GM12878 (cell line): ENCODE measurements at regions not wholly inside any gene's neighbourhood (a gene's known extent, or its start where the extent isn't known, plus 50 kb on each side); places are given as distances from the start of the nearest gene placed in this dataset.

Source experiments
- ATAC-seq: fragments of 200-7000 bp; cut with Tn5 transposase; 3 replicates; pipeline ENCODE4 v1.9.1; 2020; ENCODE audit warnings: mild to moderate bottlenecking, moderate library complexity
- BruUV-seq: library from RNA; stranded (reverse); fragments of 400-500 nt; replicated peaks from 2 replicates; lab custom pipeline; 2021; lab: Mats Ljungman, UMichigan
- CTCF ChIA-PET: fragments of 300-600 bp; sonication (Branson Sonifier 250); formaldehyde crosslinking; extraction: SDS; loops from one replicate; lab custom pipeline; 2021; ENCODE audit warnings: inconsistent platforms; lab: Yijun Ruan, JAX
- POLR2A ChIA-PET: fragments of 350-600 bp; formaldehyde crosslinking; extraction: SDS; loops from one replicate; lab custom pipeline; 2021; ENCODE audit warnings: inconsistent platforms; lab: Charles Lee
- RAD21 ChIA-PET: fragments of 300-600 bp; sonication (Branson Sonifier 250); formaldehyde crosslinking; loops from one replicate; lab custom pipeline; 2023; ENCODE audit warnings: antibody characterized with exemption; ENCODE audit not compliant: unreplicated experiment; lab: Charles Lee
- SMC1A ChIA-PET: fragments of 300-600 bp; sonication (Branson Sonifier 250); formaldehyde crosslinking; loops from one replicate; lab custom pipeline; 2023; ENCODE audit not compliant: unreplicated experiment, uncharacterized antibody; lab: Charles Lee
- DNase-seq: peaks from one replicate; pipeline ENCODE4 v3.0.0-alpha.2; 2011; ENCODE audit warnings: low read depth, low spot score
- FAIRE-seq: peaks from 3 replicates; lab custom pipeline; 2011; peaks lifted over from hg19 to GRCh38; lab: Jason Lieb, UNC
- H2AFZ ChIP-seq: 2 replicates; pipeline ENCODE4 v1.6.0; 2011; ENCODE audit warnings: low read depth, low read length, control low read depth; ENCODE audit not compliant: control insufficient read depth
- H3K27ac ChIP-seq: 2 replicates; pipeline ENCODE4 v1.5.1; 2011; ENCODE audit warnings: control low read depth; ENCODE audit not compliant: control insufficient read depth, insufficient read depth
- H3K27me3 ChIP-seq, 2 experiments: replicated peaks in 1 of 2; 2 replicates each; pipeline versions ENCODE4 v1.6.0 to v1.6.1; 2011; ENCODE audit warnings: low read length in 1 of 2; ENCODE audit not compliant: control insufficient read depth in 2 of 2, insufficient read depth in 2 of 2
- H3K36me3 ChIP-seq, 2 experiments: 2 replicates each; pipeline ENCODE4 v1.5.1; 2011; ENCODE audit warnings: low read length in 1 of 2; ENCODE audit not compliant: control insufficient read depth in 2 of 2, insufficient read depth in 2 of 2
- H3K4me1 ChIP-seq: 2 replicates; pipeline ENCODE4 v1.6.1; 2011; ENCODE audit warnings: mild to moderate bottlenecking, low read length, moderate library complexity, mixed read lengths; ENCODE audit not compliant: control insufficient read depth, insufficient read depth
- H3K4me2 ChIP-seq: 2 replicates; pipeline ENCODE4 v1.6.0; 2011; ENCODE audit warnings: control low read depth; ENCODE audit not compliant: control insufficient read depth, insufficient read depth
- H3K4me3 ChIP-seq: fragments of 200-600 bp; sonication (generic); 2 replicates; pipeline ENCODE4 v1.5.1; 2016
- H3K79me2 ChIP-seq: 2 replicates; pipeline ENCODE4 v1.6.0; 2011; ENCODE audit warnings: low read length; ENCODE audit not compliant: control insufficient read depth, insufficient read depth
- H3K9ac ChIP-seq: 2 replicates; pipeline ENCODE4 v1.8.0; 2011; ENCODE audit warnings: low read length, control low read depth, mixed read lengths; ENCODE audit not compliant: control insufficient read depth, insufficient read depth
- H3K9me3 ChIP-seq: replicated peaks from 3 replicates; pipeline ENCODE4 v1.5.1; 2011; ENCODE audit warnings: mild to moderate bottlenecking, low read length; ENCODE audit not compliant: control insufficient read depth, insufficient read depth
- H4K20me1 ChIP-seq: 2 replicates; pipeline ENCODE4 v1.6.0; 2011; ENCODE audit not compliant: control insufficient read depth, insufficient read depth
- BACH1 ChIP-seq: fragments of 450-650 bp; IDR thresholded peaks from 2 replicates; pipeline ENCODE4 v1.6.1; 2017; ENCODE audit warnings: mild to moderate bottlenecking, borderline replicate concordance
- CBX5 ChIP-seq: sonication (generic); IDR thresholded peaks from 2 replicates; pipeline ENCODE4 v1.6.1; 2016; ENCODE audit warnings: low read depth, moderate library complexity, mild to moderate bottlenecking, inconsistent platforms
- DPF2 ChIP-seq: fragments of 450-650 bp; IDR thresholded peaks from 2 replicates; pipeline ENCODE4 v1.6.1; 2017; ENCODE audit warnings: mild to moderate bottlenecking
- EGR1 ChIP-seq, 2 experiments: IDR thresholded peaks; 1 replicate in 1 of 2; 2 replicates in 1 of 2; pipeline ENCODE4 v1.6.1; 2011 to 2012; ENCODE audit warnings: low read depth in 2 of 2, low read length in 2 of 2, borderline replicate concordance in 1 of 2, mild to moderate bottlenecking in 1 of 2, moderate library complexity in 1 of 2
- FOXK2 ChIP-seq: fragments of 450-650 bp; IDR thresholded peaks from 2 replicates; pipeline ENCODE4 v1.6.1; 2017; ENCODE audit warnings: mild to moderate bottlenecking, moderate library complexity
- GABPA ChIP-seq: IDR thresholded peaks from 2 replicates; pipeline ENCODE4 v1.6.1; 2014; ENCODE audit warnings: antibody characterized with exemption, low read depth, mild to moderate bottlenecking, inconsistent platforms
- HDAC6 ChIP-seq: fragments of 200-600 bp; sonication (generic); IDR thresholded peaks from one replicate; pipeline ENCODE4 v1.8.0; 2017; ENCODE audit warnings: antibody characterized with exemption; ENCODE audit not compliant: unreplicated experiment
- JUND ChIP-seq: IDR thresholded peaks from 2 replicates; pipeline ENCODE4 v1.6.1; 2012; ENCODE audit warnings: low read depth, mild to moderate bottlenecking, low read length, improper control_type of control experiment, moderate library complexity
- MYC ChIP-seq: IDR thresholded peaks from 2 replicates; pipeline ENCODE4 v1.6.1; 2011; ENCODE audit warnings: mild to moderate bottlenecking, low read length, moderate library complexity, inconsistent platforms; ENCODE audit not compliant: insufficient read depth, insufficient replicate concordance, insufficient read length, severe bottlenecking
- PAX5 ChIP-seq: IDR thresholded peaks from 2 replicates; pipeline ENCODE4 v1.6.1; 2011; ENCODE audit warnings: low read depth, low read length, borderline replicate concordance
- PML ChIP-seq: IDR thresholded peaks from 2 replicates; pipeline ENCODE4 v1.6.1; 2012; ENCODE audit warnings: low read length, inconsistent platforms
- SIN3A ChIP-seq: IDR thresholded peaks from 2 replicates; pipeline ENCODE4 v1.6.1; 2012; ENCODE audit warnings: low read depth, low read length, improper control_type of control experiment
- SIX5 ChIP-seq: IDR thresholded peaks from 2 replicates; pipeline ENCODE4 v1.6.1; 2011; ENCODE audit warnings: mild to moderate bottlenecking, low read depth, low read length, moderate library complexity; ENCODE audit not compliant: severe bottlenecking
- YBX1 ChIP-seq: fragments of 450-650 bp; IDR thresholded peaks from 2 replicates; pipeline ENCODE4 v1.6.1; 2016; ENCODE audit warnings: antibody characterized with exemption
- WGBS: methylation state at CpG from one replicate; pipeline ENCODE4 v1.1.6; 2016; ENCODE audit warnings: low lambda C conversion rate; ENCODE audit not compliant: insufficient replicate concordance, insufficient coverage; ENCODE audit errors: missing lambda C conversion rate; 5-methylcytosine and 5-hydroxymethylcytosine counted together
- in situ Hi-C: fragments of 300-500 bp; cut with MboI; formaldehyde crosslinking; loops from 9 replicates; pipeline ENCODE4 v1.14.3; 2018; ENCODE audit warnings: mixed read lengths
- intact Hi-C: fragments of 100-400 bp; cut with micrococcal nuclease; formaldehyde crosslinking; loops from one replicate; pipeline ENCODE4 v1.14.2; 2022; ENCODE audit not compliant: unreplicated experiment
- TF ChIP-seq, protein P1 (sequence below): fragments of 450-650 bp; IDR thresholded peaks from 2 replicates; pipeline ENCODE4 v1.6.1; 2017; ENCODE audit warnings: antibody characterized with exemption, mild to moderate bottlenecking, moderate library complexity
- TF ChIP-seq, protein P2 (sequence below): IDR thresholded peaks from 2 replicates; pipeline ENCODE4 v1.6.1; 2012; ENCODE audit warnings: low read depth, low read length, improper control_type of control experiment

- RAD21 ChIA-PET, result no interaction called here
- in situ Hi-C loops, result no loop called here
- Histone ChIP-seq H3K4me2 (no peak overlapping the region), H3K9me3 (no peaks in the 10 kb centered on the region), H3K27me3 (no peaks in the 10 kb centered on the region), H4K20me1 (no peaks in the 10 kb centered on the region), H2AFZ (no peak overlapping the region), H3K9ac (no peak overlapping the region), H3K4me3 (no peak overlapping the region), H3K27ac (no peak overlapping the region), H3K36me3 (no peaks in the 10 kb centered on the region), H3K79me2 (no peaks in the 10 kb centered on the region), H3K4me1 (no peaks in the 10 kb centered on the region)
- WGBS, result 47% methylated on average over 2 of the region's 2 CpGs
- ATAC-seq, result no peak; the same call in 2 of the 3 replicates
- TF ChIP-seq SIN3A (no peak), GABPA (no peak), CBX5 (no peak), YBX1 (no peak), FOXK2 (no peak), PML (no peak), BACH1 (no peak)
- POLR2A ChIA-PET, result no interaction called here
- SMC1A ChIA-PET, result no interaction called here
- no TSS peak for BruUV-seq
- CTCF ChIA-PET, result interaction anchor here (1.5 kb wide), 1 partner anchor 14 kb away, joined by 5 read pairs; no protein-coding TSS in a partner anchor
- intact Hi-C loops, result no loop called here
- no peak for FAIRE-seq
- DNase-seq, result no peak
Measured at GRCh38 chr2:78417355-78417754, 608.1 kb upstream of the REG3G start.

DNA sequence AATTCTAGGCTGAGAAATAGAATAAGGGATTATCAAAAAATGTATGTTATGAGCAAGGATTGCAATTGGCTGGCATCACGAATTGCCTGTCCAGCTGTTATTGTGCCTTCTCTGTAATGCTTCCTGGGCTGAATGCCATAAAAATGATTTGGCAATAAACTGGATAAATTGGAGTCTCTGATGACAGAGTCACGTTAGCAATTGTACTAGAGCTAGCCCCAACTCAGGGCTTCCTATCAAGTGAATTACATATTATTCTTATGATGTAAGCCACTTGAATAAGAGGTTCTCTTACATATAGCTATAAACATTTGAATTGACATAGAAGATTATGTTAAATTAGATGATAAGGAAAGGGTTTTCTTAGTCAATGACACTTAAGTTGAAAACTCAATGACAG lies 607.5 kb upstream of the REG3G start:
- Histone ChIP-seq H3K4me3 (no peak overlapping the region), H3K4me1 (no peaks in the 10 kb centered on the region), H2AFZ (no peak overlapping the region), H3K9ac (no peak overlapping the region), H3K79me2 (no peaks in the 10 kb centered on the region), H3K4me2 (no peak overlapping the region), H3K9me3 (no peaks in the 10 kb centered on the region), H3K27me3 (no peaks in the 10 kb centered on the region), H4K20me1 (no peaks in the 10 kb centered on the region), H3K36me3 (no peaks in the 10 kb centered on the region), H3K27ac (no peak overlapping the region)
- SMC1A ChIA-PET, result interaction anchor here (0.8 to 1.3 kb wide), 3 partner anchors 27 to 285 kb away, joined by 3 to 5 read pairs (median 3); no protein-coding TSS in a partner anchor
- WGBS, result 2% methylated on average over 2 of the region's 2 CpGs
- RAD21 ChIA-PET, result no interaction called here
- CTCF ChIA-PET, result interaction anchor here (0.8 to 1.5 kb wide), 2 partner anchors 9 to 15 kb away, joined by 3 to 5 read pairs; no protein-coding TSS in a partner anchor
- DNase-seq, result no peak
- no peak for ATAC-seq
- FAIRE-seq, result no peak
- BruUV-seq, result no TSS peak
- in situ Hi-C loops (no loop called here), intact Hi-C loops (no loop called here)
- POLR2A ChIA-PET, result no interaction called here
- TF ChIP-seq PAX5 (no peak), DPF2 (no peak), JUND (no peak), MYC (no peak), EGR1 (IDR thresholded peaks at IDR 0.05; ENCODE audit: borderline replicate concordance in 1 of 2, low read depth in 2 of 2, low read length in 2 of 2) (no peak), SIX5 (no peak), HDAC6 (no peak)
- TF ChIP-seq, protein P1, sequence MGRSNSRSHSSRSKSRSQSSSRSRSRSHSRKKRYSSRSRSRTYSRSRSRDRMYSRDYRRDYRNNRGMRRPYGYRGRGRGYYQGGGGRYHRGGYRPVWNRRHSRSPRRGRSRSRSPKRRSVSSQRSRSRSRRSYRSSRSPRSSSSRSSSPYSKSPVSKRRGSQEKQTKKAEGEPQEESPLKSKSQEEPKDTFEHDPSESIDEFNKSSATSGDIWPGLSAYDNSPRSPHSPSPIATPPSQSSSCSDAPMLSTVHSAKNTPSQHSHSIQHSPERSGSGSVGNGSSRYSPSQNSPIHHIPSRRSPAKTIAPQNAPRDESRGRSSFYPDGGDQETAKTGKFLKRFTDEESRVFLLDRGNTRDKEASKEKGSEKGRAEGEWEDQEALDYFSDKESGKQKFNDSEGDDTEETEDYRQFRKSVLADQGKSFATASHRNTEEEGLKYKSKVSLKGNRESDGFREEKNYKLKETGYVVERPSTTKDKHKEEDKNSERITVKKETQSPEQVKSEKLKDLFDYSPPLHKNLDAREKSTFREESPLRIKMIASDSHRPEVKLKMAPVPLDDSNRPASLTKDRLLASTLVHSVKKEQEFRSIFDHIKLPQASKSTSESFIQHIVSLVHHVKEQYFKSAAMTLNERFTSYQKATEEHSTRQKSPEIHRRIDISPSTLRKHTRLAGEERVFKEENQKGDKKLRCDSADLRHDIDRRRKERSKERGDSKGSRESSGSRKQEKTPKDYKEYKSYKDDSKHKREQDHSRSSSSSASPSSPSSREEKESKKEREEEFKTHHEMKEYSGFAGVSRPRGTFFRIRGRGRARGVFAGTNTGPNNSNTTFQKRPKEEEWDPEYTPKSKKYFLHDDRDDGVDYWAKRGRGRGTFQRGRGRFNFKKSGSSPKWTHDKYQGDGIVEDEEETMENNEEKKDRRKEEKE, result no peak
- TF ChIP-seq, protein P2, sequence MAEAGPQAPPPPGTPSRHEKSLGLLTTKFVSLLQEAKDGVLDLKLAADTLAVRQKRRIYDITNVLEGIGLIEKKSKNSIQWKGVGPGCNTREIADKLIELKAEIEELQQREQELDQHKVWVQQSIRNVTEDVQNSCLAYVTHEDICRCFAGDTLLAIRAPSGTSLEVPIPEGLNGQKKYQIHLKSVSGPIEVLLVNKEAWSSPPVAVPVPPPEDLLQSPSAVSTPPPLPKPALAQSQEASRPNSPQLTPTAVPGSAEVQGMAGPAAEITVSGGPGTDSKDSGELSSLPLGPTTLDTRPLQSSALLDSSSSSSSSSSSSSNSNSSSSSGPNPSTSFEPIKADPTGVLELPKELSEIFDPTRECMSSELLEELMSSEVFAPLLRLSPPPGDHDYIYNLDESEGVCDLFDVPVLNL, result no peak
